ENCODE measurements at regions not wholly inside any gene's neighbourhood (a gene's known extent, or its start where the extent isn't known, plus 50 kb on each side); places are given as distances from the start of the nearest gene placed in this dataset.
"Not testable (repeated sequence)": the region's sequence is repeated elsewhere in the genome, so short reads cannot be mapped to it uniquely, and the experiment has no call there.

GRCh38 chr4:86453611-86454072, 93.8 kb upstream of the MAPK10 start:
- TF ChIP-seq EZH2 (IDR thresholded peaks at IDR 0.05; ENCODE audit: borderline replicate concordance, insufficient read depth, low read depth, low read length, poor library complexity, severe bottlenecking); CTCF (IDR thresholded peaks at IDR 0.05): not testable (repeated sequence)
